H1 (cell line): ENCODE measurements at regions not wholly inside any gene's neighbourhood (a gene's known extent, or its start where the extent isn't known, plus 50 kb on each side); places are given as distances from the start of the nearest gene placed in this dataset.

Experiments
- CTCF ChIA-PET: fragments of 300-600 bp; sonication (Branson Sonifier 250); formaldehyde crosslinking; loops from one replicate; lab custom pipeline; 2021; ENCODE audit not compliant: partially characterized antibody; lab: Charles Lee
- POLR2A ChIA-PET: fragments of 300-600 bp; sonication (Branson Sonifier 250); formaldehyde crosslinking; loops from one replicate; lab custom pipeline; 2021; ENCODE audit warnings: inconsistent platforms; ENCODE audit not compliant: partially characterized antibody; lab: Charles Lee
- DNase-seq, 2 experiments: peaks; one replicate each; pipeline versions ENCODE4 v3.0.0 to v3.0.0-alpha.2; 2010 to 2022; ENCODE audit warnings: low spot score in 2 of 2, low read depth in 1 of 2, mixed read lengths in 1 of 2
- FAIRE-seq: peaks from 2 replicates; lab custom pipeline; 2011; peaks lifted over from hg19 to GRCh38; lab: Jason Lieb, UNC
- H2AFZ ChIP-seq: 2 replicates; pipeline ENCODE4 v1.8.1; 2012; ENCODE audit warnings: low read length, inconsistent platforms
- H2AK5ac ChIP-seq: 2 replicates; pipeline ENCODE4 v1.6.1; 2013; ENCODE audit warnings: low read depth, low read length
- H2BK120ac ChIP-seq: replicated peaks from 2 replicates; pipeline ENCODE3; 2013; ENCODE audit warnings: low read depth, low read length, inconsistent platforms
- H2BK12ac ChIP-seq: 2 replicates; pipeline ENCODE4 v1.6.1; 2013; ENCODE audit warnings: low read depth, low read length
- H2BK15ac ChIP-seq: 2 replicates; pipeline ENCODE4 v1.6.1; 2013; ENCODE audit warnings: low read length
- H2BK20ac ChIP-seq: 2 replicates; pipeline ENCODE4 v1.6.1; 2013; ENCODE audit warnings: low read length
- H2BK5ac ChIP-seq: 2 replicates; pipeline ENCODE4 v1.6.1; 2013; ENCODE audit warnings: low read depth, low read length
- H3K14ac ChIP-seq: 2 replicates; pipeline ENCODE4 v1.6.1; 2013; ENCODE audit warnings: inconsistent platforms; ENCODE audit not compliant: insufficient read length
- H3K18ac ChIP-seq: 2 replicates; pipeline ENCODE4 v1.6.1; 2013; ENCODE audit warnings: low read length; ENCODE audit errors: extremely low read depth
- H3K23ac ChIP-seq: 2 replicates; pipeline ENCODE4 v1.6.1; 2013; ENCODE audit warnings: inconsistent platforms; ENCODE audit not compliant: insufficient read length
- H3K23me2 ChIP-seq: 2 replicates; pipeline ENCODE4 v1.6.1; 2013; ENCODE audit warnings: low read depth, low read length
- H3K27ac ChIP-seq: 2 replicates; pipeline ENCODE4 v1.6.1; 2011; ENCODE audit warnings: low read depth, low read length, inconsistent platforms
- H3K27me3 ChIP-seq, 4 experiments: replicated peaks in 1 of 4; 1 replicate in 1 of 4; 2 replicates in 3 of 4; pipeline versions ENCODE4 v1.6.1 to v1.8.1; 2011 to 2013; ENCODE audit warnings: low read length in 3 of 4, mild to moderate bottlenecking in 3 of 4, inconsistent platforms in 2 of 4, mixed read lengths in 2 of 4, moderate library complexity in 1 of 4; ENCODE audit not compliant: control insufficient read depth in 3 of 4, insufficient read depth in 3 of 4; ENCODE audit errors: extremely low read depth in 1 of 4
- H3K36me3 ChIP-seq, 4 experiments: 2 replicates each; pipeline versions ENCODE4 v1.6.1 to v1.8.1; 2011 to 2013; ENCODE audit warnings: mild to moderate bottlenecking in 4 of 4, low read length in 3 of 4, moderate library complexity in 2 of 4, control low read depth in 1 of 4, inconsistent platforms in 1 of 4; ENCODE audit not compliant: insufficient read depth in 4 of 4, control insufficient read depth in 2 of 4
- H3K4ac ChIP-seq: replicated peaks from 2 replicates; pipeline ENCODE3; 2013; ENCODE audit warnings: low read length, low read depth, mixed read lengths, inconsistent platforms; ENCODE audit not compliant: insufficient read length
- H3K4me1 ChIP-seq, 4 experiments: replicated peaks in 1 of 4; 1 replicate in 1 of 4; 2 replicates in 3 of 4; pipeline versions ENCODE4 v1.6.1 to v1.8.1; 2011 to 2013; ENCODE audit warnings: low read length in 3 of 4, inconsistent platforms in 2 of 4, mixed read lengths in 1 of 4; ENCODE audit not compliant: insufficient read depth in 4 of 4, control insufficient read depth in 3 of 4
- H3K4me2 ChIP-seq, 2 experiments: 2 replicates each; pipeline versions ENCODE4 v1.6.1 to v1.8.1; 2011 to 2013; ENCODE audit warnings: low read depth in 2 of 2, low read length in 2 of 2, control low read depth in 1 of 2, inconsistent platforms in 1 of 2, mild to moderate bottlenecking in 1 of 2; ENCODE audit not compliant: insufficient read depth in 1 of 2
- H3K4me3 ChIP-seq, 4 experiments: fragments of 200-600, 300-600 bp in 1 of 4; sonication (generic), shearing (Covaris generic), sonication (Bioruptor Twin) in 1 of 4; 2 replicates each; pipeline versions ENCODE4 v1.5.1 to v1.8.1; 2011 to 2016; ENCODE audit warnings: low read length in 4 of 4, low read depth in 3 of 4, control low read depth in 2 of 4, inconsistent platforms in 2 of 4, mild to moderate bottlenecking in 2 of 4, mixed read lengths in 1 of 4, moderate library complexity in 1 of 4; ENCODE audit not compliant: insufficient read depth in 2 of 4; ENCODE audit errors: extremely low read depth in 1 of 4
- H3K56ac ChIP-seq: replicated peaks from 2 replicates; pipeline ENCODE3; 2013; ENCODE audit warnings: low read depth, mild to moderate bottlenecking, mixed read lengths, low read length, inconsistent platforms; ENCODE audit not compliant: insufficient read length
- H3K79me1 ChIP-seq: 2 replicates; pipeline ENCODE4 v1.6.1; 2013; ENCODE audit warnings: low read depth, low read length, control low read depth
- H3K79me2 ChIP-seq, 2 experiments: 2 replicates each; pipeline versions ENCODE4 v1.6.1 to v1.8.1; 2012 to 2013; ENCODE audit warnings: low read length in 2 of 2, mild to moderate bottlenecking in 2 of 2, inconsistent platforms in 1 of 2; ENCODE audit not compliant: insufficient read depth in 2 of 2, control insufficient read depth in 1 of 2
- H3K9ac ChIP-seq, 4 experiments: replicated peaks in 1 of 4; 1 replicate in 1 of 4; 2 replicates in 3 of 4; pipeline versions ENCODE4 v1.6.1 to v1.8.1; 2011 to 2013; ENCODE audit warnings: low read depth in 3 of 4, low read length in 3 of 4, control low read depth in 2 of 4, mild to moderate bottlenecking in 2 of 4, moderate library complexity in 2 of 4, inconsistent platforms in 1 of 4; ENCODE audit errors: extremely low read depth in 1 of 4
- H3K9me3 ChIP-seq, 2 experiments: 2 replicates each; pipeline versions ENCODE4 v1.6.1 to v1.8.1; 2012 to 2013; ENCODE audit warnings: mild to moderate bottlenecking in 2 of 2, moderate library complexity in 2 of 2, control low read depth in 1 of 2, inconsistent platforms in 1 of 2, low read depth in 1 of 2, low read length in 1 of 2, mixed read lengths in 1 of 2; ENCODE audit not compliant: insufficient read depth in 2 of 2
- H4K20me1 ChIP-seq, 2 experiments: replicated peaks in 1 of 2; 2 replicates each; pipeline versions ENCODE3 to v1.8.1; 2011 to 2013; ENCODE audit warnings: inconsistent platforms in 2 of 2, low read length in 2 of 2, mild to moderate bottlenecking in 1 of 2; ENCODE audit not compliant: insufficient read depth in 2 of 2, control insufficient read depth in 1 of 2
- H4K5ac ChIP-seq: 2 replicates; pipeline ENCODE4 v1.6.1; 2013; ENCODE audit warnings: low read length, low read depth, mixed read lengths, inconsistent platforms; ENCODE audit not compliant: insufficient read length
- H4K8ac ChIP-seq: 2 replicates; pipeline ENCODE4 v1.8.0; 2013; ENCODE audit warnings: mild to moderate bottlenecking, moderate library complexity, low read length, inconsistent platforms; ENCODE audit not compliant: insufficient read depth; ENCODE audit errors: extremely low read depth
- H4K91ac ChIP-seq: replicated peaks from 2 replicates; pipeline ENCODE3; 2013; ENCODE audit warnings: low read length, mixed read lengths, inconsistent platforms; ENCODE audit not compliant: insufficient read length
- ATF2 ChIP-seq: IDR thresholded peaks from 2 replicates; pipeline ENCODE4 v1.6.1; 2012; ENCODE audit warnings: low read length, inconsistent platforms
- CBX8 ChIP-seq: fragments of 300-800, 300-1000 bp; sonication (generic); IDR thresholded peaks from 2 replicates; pipeline ENCODE4 v1.7.1; 2016; ENCODE audit warnings: low read depth, low read length, borderline replicate concordance
- CREB1 ChIP-seq: IDR thresholded peaks from 2 replicates; pipeline ENCODE4 v1.6.1; 2012; ENCODE audit warnings: inconsistent platforms
- E2F6 ChIP-seq: IDR thresholded peaks from 2 replicates; pipeline ENCODE4 v1.6.1; 2012; ENCODE audit warnings: inconsistent platforms
- JUND ChIP-seq: IDR thresholded peaks from 2 replicates; pipeline ENCODE4 v1.6.1; 2011; ENCODE audit warnings: mild to moderate bottlenecking, improper control_type of control experiment, low read length
- KDM1A ChIP-seq: fragments of 200-600, 300-600 bp; sonication (generic); IDR thresholded peaks from 2 replicates; pipeline ENCODE4 v1.7.1; 2016; ENCODE audit warnings: mild to moderate bottlenecking, low read length, borderline replicate concordance
- POU5F1 ChIP-seq: IDR thresholded peaks from 2 replicates; pipeline ENCODE4 v1.6.1; 2011; ENCODE audit warnings: low read depth, mild to moderate bottlenecking, low read length, moderate library complexity
- RFX5 ChIP-seq: IDR thresholded peaks from 2 replicates; pipeline ENCODE4 v1.6.1; 2011; ENCODE audit warnings: low read depth, low read length, improper control_type of control experiment, borderline replicate concordance
- SIN3A ChIP-seq, 2 experiments: IDR thresholded peaks in 1 of 2; conservative IDR thresholded peaks in 1 of 2; 2 replicates each; pipeline ENCODE4 v1.6.1; 2011 to 2012; ENCODE audit warnings: low read length in 2 of 2, improper control_type of control experiment in 1 of 2, low read depth in 1 of 2, mild to moderate bottlenecking in 1 of 2
- SIX5 ChIP-seq: IDR thresholded peaks from 2 replicates; pipeline ENCODE4 v1.6.1; 2011; ENCODE audit warnings: mild to moderate bottlenecking, low read depth, low read length
- SP1 ChIP-seq: IDR thresholded peaks from 2 replicates; pipeline ENCODE4 v1.6.1; 2011; ENCODE audit warnings: low read depth, low read length
- YY1 ChIP-seq: IDR thresholded peaks from 2 replicates; pipeline ENCODE4 v1.6.1; 2011; ENCODE audit warnings: low read depth, mild to moderate bottlenecking, low read length
- WGBS, 2 experiments: shearing (Covaris generic) in 1 of 2; methylation state at CpG; one replicate each; pipeline versions ENCODE4 v1.1.6 to v1.1.7; 2013 to 2015; ENCODE audit warnings: low lambda C conversion rate in 2 of 2, mixed read lengths in 2 of 2, inconsistent platforms in 1 of 2, low coverage in 1 of 2, missing lambda C conversion rate in 1 of 2; ENCODE audit not compliant: insufficient replicate concordance in 2 of 2, insufficient coverage in 1 of 2, insufficient read length in 1 of 2; ENCODE audit errors: extremely low coverage in 1 of 2, missing lambda C conversion rate in 1 of 2; 5-methylcytosine and 5-hydroxymethylcytosine counted together

GRCh38 chr7:21135437-21135836 is 292.4 kb upstream of the SP4 start:
- Histone ChIP-seq H2BK120ac (no peak overlapping the region), H2AFZ (no peak overlapping the region), H3K4ac (no peak overlapping the region), H3K4me1 (no peaks in the 10 kb centered on the region), H3K23ac (no peak overlapping the region), H3K4me3 (no peak overlapping the region), H3K4me2 (no peak overlapping the region), H2AK5ac (no peak overlapping the region), H2BK15ac (no peak overlapping the region), H3K9ac (no peak overlapping the region), H3K36me3 (no peaks in the 10 kb centered on the region), H2BK20ac (no peak overlapping the region), H3K9me3 (no peaks in the 10 kb centered on the region), H4K8ac (no peak overlapping the region), H3K23me2 (no peaks in the 10 kb centered on the region), H2BK12ac (no peak overlapping the region), H3K27ac (no peak overlapping the region), H4K5ac (no peak overlapping the region), H3K14ac (no peak overlapping the region), H3K27me3 (no peaks in the 10 kb centered on the region), H3K79me1 (no peaks in the 10 kb centered on the region), H3K56ac (no peak overlapping the region), H4K20me1 (no peaks in the 10 kb centered on the region), H3K79me2 (no peaks in the 10 kb centered on the region), H2BK5ac (no peak overlapping the region), H4K91ac (no peak overlapping the region), H3K18ac (no peak overlapping the region)
- FAIRE-seq (no peak), DNase-seq (no peak)
- 85% methylated on average over 2 of the region's 2 CpGs; no CpG with 5 or more reads in 1 of the 2 experiments for WGBS, 2 experiments
- ChIA-PET CTCF (interaction anchor here (0.8 to 1.0 kb wide), 2 partner anchors 10 to 391 kb away, joined by 3 read pairs; no protein-coding TSS in a partner anchor), POLR2A (interaction anchor here (1.0 kb wide), 1 partner anchor 34 kb away, joined by 3 read pairs; no protein-coding TSS in a partner anchor)
- TF ChIP-seq SIN3A (conservative IDR thresholded peaks at IDR 0.05 in 1 of 2, IDR thresholded peaks at IDR 0.05 in 1 of 2; ENCODE audit: low read depth in 1 of 2, low read length in 2 of 2) (no peak), CREB1 (no peak), CBX8 (no peak), RFX5 (no peak), POU5F1 (no peak), ATF2 (no peak), SIX5 (no peak), SP1 (no peak), JUND (no peak), KDM1A (no peak), E2F6 (no peak), YY1 (no peak)
